Fibroblast of pulmonary artery (primary cell): ENCODE measurements at regions not wholly inside any gene's neighbourhood (a gene's known extent, or its start where the extent isn't known, plus 50 kb on each side); places are given as distances from the start of the nearest gene placed in this dataset.

Experiments
- DNase-seq: peaks from one replicate; pipeline ENCODE4 v3.0.0-alpha.2; 2010; ENCODE audit warnings: low read depth
- H3K4me3 ChIP-seq: replicated peaks from 2 replicates; pipeline ENCODE4 v1.5.1; 2011; ENCODE audit warnings: low read depth, mild to moderate bottlenecking, control low read depth, low read length, moderate library complexity
- TF ChIP-seq, protein P1 (sequence below): IDR thresholded peaks from 2 replicates; pipeline ENCODE4 v1.5.1; 2011; ENCODE audit warnings: mild to moderate bottlenecking, control low read depth, low read length, inconsistent platforms; ENCODE audit errors: missing control alignments

DNA sequence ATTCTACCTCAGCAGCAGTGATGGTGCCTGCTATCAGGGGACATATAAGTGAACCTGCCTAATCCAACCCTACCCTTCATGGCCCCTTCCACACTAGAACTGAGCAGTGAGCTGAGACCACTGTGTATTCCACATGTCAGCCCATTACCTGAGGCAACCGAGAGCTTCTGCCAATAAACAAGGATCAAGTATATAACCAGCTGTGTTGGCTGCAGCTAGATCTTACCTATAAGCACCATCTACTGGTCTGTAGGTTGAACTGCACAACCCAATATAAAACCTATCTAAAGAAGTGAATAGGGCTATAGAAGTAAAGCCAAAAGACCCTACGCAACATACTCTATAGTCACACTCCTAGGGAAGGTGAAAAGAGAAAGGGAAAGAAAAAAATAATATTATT, 376.9 kb downstream of the HHIPL2 start:
- H3K4me3 ChIP-seq: no peak overlapping the region
- peak; percentile 72 for DNase-seq
- TF ChIP-seq, protein P1, sequence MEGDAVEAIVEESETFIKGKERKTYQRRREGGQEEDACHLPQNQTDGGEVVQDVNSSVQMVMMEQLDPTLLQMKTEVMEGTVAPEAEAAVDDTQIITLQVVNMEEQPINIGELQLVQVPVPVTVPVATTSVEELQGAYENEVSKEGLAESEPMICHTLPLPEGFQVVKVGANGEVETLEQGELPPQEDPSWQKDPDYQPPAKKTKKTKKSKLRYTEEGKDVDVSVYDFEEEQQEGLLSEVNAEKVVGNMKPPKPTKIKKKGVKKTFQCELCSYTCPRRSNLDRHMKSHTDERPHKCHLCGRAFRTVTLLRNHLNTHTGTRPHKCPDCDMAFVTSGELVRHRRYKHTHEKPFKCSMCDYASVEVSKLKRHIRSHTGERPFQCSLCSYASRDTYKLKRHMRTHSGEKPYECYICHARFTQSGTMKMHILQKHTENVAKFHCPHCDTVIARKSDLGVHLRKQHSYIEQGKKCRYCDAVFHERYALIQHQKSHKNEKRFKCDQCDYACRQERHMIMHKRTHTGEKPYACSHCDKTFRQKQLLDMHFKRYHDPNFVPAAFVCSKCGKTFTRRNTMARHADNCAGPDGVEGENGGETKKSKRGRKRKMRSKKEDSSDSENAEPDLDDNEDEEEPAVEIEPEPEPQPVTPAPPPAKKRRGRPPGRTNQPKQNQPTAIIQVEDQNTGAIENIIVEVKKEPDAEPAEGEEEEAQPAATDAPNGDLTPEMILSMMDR: peak; percentile 75

DNA sequence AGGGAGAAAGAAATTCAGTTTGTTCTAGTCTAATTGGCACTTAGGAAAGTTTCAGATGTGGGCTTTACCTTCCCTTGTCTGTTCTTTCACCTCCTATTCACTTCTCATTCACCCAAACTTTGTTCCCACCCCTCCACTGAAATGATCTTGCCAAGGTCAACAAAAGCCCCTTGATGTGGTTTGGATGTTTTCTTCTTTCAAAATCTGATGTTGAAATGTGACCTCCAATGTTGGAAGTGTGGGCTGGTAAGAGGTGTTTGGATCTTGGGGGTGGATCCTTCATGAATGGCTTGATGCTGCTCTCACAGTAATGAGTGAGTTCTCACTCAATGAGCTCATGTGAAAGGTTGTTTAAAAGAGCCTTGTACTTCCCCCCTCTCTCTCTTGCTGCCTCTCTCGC, 379.3 kb downstream of the HHIPL2 start:
- DNase-seq: no peak
- TF ChIP-seq, protein P1: no peak
- no peak overlapping the region for H3K4me3 ChIP-seq

DNA sequence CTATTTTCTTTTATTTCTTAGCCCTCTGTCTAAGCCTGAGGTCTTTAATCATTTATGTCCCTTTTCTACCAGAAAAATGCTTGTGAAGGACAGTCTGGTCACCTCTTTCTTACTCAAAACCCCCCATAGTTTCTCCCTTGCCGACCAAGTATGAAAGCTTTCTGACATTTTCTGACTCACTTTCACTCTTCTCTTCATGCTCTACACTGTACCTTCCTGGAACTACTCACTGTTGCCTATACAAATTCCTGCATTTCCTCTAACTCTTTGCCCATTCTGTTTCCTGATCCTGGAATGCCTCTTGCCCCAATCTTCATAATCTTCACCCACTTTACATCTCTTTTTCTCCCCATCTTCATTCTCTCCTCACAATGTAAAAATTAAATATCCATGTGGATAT, 380.0 kb downstream of the HHIPL2 start:
- no peak overlapping the region for H3K4me3 ChIP-seq
- TF ChIP-seq, protein P1: no peak
- peak; percentile 4 for DNase-seq

DNA sequence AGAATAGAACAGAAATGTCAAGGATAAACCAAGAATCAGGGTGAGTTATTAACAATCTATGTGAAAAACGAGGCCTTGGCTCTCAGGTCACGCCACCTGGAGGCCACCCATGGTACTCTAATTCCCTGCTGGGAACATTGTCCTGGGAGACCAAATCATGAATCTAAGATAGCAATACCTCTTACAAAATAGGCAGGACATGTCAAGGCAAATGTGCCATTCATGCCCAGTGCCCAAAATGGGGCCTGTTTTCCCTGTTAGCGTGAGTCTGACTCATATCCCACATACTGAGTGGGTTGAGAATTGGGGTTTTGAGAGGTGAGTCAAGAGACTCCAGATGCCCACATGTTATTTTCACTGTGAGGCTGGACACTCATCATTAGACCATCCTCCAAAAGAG, 380.8 kb downstream of the HHIPL2 start:
- H3K4me3 ChIP-seq: no peak overlapping the region
- peak; percentile 63 for DNase-seq
- TF ChIP-seq, protein P1: peak; percentile 82

DNA sequence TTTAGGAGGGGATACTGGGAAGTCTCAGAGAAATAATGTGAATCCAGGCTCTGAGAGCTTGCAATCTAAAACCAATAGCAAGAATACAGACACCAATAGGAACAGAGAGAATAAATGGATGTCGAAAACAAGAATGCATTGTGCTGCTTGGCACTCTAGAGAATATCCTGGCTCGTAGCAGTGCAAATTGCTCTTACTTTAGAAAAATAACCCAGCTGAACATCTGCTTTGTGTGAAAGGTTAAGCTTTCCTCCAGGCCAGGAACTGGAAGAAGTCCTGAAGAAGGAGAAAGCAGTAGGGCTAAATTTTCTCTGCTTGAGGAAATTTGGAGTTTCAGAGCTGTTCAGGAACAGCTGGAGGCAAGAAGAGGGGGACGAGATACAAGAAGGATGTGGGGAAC, 382.3 kb downstream of the HHIPL2 start:
- H3K4me3 ChIP-seq: no peak overlapping the region
- TF ChIP-seq, protein P1: no peak
- DNase-seq: no peak

DNA sequence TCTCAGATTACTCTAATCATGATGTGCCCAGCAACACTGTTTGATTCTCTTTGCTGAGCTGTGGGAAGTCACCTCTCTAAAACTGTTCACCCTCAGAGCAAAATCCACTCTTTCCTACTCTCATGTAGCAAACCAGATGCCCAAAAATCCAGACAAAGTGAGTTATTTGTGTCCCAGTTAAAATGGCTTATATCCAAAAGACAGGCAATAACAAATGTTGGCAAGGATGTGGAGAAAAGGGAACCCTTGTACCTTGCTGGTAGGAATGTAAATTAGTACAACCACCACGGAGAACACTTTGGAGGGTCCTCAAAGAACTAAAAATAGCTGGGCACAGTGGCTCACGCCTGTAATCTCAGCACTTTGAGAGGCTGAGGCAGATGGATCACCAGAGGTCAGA, 384.0 kb downstream of the HHIPL2 start:
- DNase-seq: no peak
- TF ChIP-seq, protein P1: no peak
- no peak overlapping the region for H3K4me3 ChIP-seq

DNA sequence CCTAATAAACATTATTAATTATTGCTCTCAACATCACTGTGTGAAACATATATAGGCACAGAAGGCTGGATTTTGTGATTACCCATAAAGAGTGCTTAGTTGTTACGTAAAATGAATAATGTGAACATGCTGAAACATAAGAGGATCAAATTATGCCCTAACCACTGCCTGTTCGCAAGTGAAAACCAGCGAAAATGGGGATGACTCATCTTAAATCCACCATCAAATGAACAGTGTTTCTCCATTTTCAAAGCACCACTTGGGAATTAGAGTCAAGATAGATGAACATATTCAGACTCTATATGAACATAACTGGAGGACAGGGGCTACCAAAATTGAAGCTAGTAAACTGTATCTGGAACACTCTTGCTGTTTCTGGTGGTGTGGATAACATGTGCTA, 386.2 kb downstream of the HHIPL2 start:
- no peak for DNase-seq
- no peak overlapping the region for H3K4me3 ChIP-seq
- TF ChIP-seq, protein P1: no peak
